AG08395 (cell line): ENCODE measurements at regions not wholly inside any gene's neighbourhood (a gene's known extent, or its start where the extent isn't known, plus 50 kb on each side); places are given as distances from the start of the nearest gene placed in this dataset.
"Not testable (repeated sequence)": the region's sequence is repeated elsewhere in the genome, so short reads cannot be mapped to it uniquely, and the experiment has no call there.

ENCODE experiments used
- DNase-seq: peaks from one replicate; pipeline ENCODE4 v3.0.0; 2012; ENCODE audit warnings: mixed read lengths, low spot score

DNA sequence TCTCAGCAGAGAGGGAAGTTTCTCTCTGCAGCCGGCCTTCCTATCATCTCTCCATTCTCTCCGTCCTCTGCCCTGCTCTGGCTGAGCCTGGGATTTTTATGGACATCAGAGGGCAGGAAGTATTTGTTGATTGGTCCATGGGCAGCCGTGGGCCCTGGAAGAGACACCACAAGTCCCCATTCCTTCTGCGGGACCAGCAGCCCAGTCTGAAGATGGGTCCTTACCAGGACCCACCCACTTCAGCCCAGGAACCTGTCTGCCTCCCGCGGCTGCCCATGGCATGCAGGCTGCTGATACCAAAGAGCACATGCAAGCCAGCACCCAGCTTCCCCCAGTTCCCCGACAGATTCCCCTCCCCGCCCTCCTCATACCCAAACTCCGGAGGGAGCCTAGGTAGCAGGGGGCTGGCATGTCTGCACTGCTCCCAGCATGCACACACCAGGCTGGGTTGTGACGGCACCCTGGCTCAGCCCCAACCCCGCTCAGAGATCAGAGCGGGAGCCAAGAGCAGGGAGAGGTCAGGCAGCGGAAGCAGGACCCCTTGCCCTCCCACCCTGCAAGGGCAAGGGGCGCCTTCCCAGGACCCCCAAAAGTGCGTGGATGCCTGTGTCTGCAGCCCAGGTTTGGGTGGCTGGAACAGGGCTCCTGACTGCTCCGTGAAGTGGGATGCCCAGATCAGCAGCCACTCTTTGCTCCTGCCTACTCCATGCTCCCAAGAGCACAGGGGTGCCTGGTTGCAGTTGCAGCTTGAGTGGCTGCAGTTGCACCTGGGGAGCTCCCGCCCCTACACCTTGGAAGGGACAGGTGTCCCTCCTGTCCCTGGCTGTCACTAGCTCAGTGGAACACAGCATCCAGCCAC is 538.6 kb upstream of the POT1 start:
- DNase-seq, result no peak

DNA sequence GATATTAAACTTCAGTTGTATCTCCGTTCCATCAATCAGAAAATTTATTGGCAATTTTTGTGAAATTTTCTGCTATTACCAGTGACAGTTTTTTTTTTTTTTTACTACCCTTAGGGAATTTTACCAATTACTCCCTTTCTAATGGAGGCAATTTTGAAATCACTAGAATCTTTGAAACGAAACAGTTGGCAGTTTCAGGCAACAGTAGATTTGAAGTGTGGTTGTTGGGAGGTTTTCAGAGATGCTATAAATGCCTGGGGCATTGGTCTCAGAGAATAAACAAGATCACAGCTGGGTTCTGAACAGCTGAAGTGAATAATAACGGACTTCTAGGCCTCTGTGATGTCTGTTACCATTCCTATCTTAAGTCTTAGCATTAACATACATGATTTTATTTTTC is 535.9 kb upstream of the POT1 start:
- DNase-seq, result no peak

DNA sequence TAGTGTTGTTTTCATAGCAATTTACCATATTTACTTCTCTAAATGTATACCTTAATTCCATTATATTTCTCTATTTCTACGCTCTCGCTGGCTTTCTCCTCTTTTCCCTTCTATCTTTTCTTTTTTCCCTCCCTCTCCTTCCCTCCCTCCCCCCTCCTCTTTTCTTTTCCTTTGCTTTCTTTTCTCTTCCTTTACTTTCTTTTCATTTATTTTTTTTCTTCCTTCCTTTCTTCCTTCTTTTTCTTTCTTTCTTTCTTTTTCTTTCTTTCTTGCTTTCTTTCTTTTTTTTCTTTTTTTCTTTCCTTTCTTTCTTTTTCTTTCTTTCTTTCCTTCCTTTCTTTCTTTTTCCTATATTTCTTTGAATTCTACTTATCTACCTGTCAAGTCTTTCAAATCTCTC is 533.0 kb upstream of the POT1 start:
- DNase-seq, result no peak

DNA sequence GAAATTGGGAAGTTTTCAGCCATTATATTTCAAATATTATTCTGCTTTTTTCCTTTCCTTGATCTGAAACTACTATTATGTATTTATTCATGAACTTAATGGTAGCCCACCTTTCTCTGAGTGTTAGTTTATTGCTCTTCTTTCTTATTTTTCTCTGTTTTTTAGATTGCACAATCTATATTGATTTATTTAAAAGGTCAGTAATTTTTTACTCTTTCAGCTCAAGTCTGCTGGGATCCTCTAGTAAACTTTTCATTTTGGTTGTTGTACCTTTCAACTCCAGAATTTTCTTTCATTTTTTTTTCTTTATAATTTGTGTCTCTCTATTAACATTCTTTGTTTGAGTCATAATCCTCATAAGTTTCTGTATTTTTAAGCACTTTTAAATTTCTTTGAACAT is 529.4 kb upstream of the POT1 start:
- DNase-seq, result no peak

DNA sequence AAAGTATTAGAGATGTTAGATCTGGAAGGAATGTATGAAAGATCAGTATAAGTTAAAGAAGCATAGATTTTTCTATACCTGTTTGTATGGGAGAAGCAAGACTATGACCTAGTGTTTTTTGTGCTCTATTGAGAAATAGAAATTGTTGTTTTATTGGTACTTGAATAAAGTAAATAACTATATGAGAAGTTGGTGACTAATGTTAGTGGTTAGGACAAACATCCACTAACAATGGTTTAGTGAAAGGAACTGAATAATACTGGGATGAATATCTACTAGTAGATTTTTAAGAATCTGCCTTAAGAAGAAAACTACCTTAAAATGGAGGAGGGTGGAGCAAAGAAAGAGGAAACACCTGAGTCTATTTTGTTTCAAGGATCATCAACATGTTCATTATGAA is 521.1 kb upstream of the POT1 start:
- no peak for DNase-seq

DNA sequence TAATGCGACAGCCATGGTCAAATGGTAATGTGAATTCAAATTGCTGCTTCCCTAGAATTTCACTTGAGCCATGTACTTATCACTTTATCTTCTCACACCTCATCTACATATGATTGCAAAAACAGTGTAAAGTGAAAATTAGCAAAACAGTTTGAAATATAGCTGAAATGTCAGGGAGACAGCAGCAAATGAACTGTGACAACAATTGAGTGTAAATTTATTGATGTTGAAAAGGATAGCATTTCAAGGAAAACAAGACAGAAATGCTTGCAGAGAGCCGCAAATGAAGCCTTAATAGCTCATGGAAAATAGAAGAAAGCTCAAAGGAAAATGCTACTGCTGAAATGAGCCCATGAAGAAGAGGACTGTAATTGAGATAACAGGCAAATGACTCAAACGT is 516.2 kb upstream of the POT1 start:
- no peak for DNase-seq

DNA sequence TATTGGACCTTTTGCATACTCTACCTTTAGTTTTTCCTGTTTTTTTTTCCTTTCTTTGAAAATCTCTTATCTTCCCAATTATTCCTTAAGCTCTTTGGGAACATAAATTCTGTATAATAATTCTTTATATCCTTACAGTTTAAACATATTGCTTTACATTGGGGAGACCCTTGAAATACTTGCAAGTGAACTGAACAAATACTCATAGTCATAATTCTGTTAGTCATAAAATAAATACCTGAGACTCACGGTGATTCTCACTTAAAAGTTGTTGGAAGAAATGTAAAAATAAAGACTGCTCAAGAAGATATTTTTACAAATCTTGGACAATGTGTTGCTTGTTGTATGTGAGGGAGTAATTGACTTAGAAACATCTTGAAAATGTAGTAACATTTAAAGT is 515.2 kb upstream of the POT1 start:
- no peak for DNase-seq

DNA sequence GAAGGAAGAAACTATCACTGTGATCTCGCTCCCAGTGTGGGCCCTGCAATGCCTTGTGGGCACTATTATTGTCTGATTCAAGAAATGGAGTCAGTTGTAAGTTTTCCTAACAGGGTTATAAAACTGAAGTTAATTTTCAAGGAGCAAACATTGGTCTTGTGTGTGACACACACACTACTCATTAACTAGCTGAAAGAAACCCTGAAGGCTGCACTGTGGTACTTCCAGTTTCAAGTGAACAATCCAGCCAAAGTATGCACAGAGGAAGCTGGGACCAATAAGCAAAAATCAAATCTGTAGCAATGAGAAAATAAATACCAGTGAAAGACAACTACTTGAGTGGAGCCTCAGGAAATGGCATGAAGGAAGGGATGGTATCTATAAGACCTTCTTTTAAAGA is 506.6 kb upstream of the POT1 start:
- no peak for DNase-seq

DNA sequence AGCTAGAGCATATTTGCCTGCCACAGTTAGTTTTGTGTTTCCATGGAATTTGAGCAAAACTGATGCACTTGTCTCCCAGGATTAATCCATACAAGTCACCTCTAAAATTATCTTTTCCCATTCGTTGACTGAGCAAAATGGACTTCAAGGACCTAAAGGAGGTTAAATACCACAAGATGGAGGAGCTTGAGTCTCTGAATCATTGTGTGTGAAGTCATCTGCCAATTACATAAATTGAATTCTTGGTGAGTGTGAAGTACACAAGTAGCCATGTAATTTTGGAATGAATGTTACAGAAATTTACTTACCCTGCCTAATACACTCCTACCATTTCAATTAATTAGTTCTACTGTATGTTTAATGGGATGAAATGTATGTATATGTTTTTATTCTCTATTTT is 501.7 kb upstream of the POT1 start:
- no peak for DNase-seq

DNA sequence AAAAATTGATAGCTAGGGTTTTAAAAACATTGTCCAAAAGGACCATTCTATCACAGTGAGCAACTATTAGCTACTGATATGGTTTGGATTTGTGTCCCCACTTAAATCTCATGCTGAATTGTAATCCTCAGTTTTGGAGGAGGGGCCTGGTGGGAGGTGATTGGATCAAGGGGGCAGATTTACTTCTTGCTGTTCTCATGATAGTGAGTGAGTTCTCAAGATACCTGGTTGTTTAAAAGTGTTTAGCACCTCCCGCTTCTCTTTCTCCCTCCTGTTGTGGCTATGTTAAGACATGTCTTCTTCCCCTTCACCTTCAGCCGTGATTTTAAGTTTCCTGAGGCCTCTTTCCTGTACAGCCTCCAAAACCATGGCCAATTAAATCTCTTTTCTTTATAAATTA is 500.4 kb upstream of the POT1 start:
- DNase-seq, result no peak

DNA sequence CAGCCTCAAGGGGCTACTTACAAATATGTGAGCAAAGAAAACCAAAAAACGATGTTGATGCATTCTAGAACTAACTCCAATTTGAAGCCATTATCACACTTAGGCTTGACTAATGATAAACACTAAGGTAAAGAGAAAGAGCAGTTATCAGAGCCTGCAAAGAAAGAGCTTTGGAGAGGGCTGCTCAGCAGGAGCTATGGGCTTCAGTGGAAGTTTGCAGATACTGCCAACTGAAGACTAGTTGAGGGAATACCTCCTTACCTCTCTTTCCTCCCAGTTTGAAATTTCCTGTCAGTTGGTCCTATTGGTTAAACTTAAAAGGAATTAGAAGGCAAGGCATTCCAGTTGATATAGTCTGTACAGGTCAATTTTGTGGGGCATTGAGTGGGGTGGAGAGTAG is 498.1 kb upstream of the POT1 start:
- no peak for DNase-seq

DNA sequence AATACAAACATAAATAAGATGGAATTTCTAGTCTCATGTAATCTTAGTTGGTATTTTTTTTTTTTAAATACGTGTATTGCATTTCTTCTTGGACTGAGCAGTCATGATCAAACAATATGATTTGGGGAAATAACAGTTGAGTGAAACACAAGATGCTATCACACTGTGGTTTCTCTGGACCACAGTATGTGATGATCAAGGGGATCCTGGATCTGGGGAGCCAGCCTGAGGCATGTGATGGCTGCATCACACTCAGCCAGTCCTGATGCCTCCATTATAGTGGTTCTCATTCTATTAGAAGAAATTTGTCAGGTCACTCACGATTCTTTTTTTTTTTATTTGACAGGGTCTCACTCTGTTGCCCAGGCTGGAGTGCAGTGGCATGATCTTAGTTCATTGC is 495.9 kb upstream of the POT1 start:
- no peak for DNase-seq

DNA sequence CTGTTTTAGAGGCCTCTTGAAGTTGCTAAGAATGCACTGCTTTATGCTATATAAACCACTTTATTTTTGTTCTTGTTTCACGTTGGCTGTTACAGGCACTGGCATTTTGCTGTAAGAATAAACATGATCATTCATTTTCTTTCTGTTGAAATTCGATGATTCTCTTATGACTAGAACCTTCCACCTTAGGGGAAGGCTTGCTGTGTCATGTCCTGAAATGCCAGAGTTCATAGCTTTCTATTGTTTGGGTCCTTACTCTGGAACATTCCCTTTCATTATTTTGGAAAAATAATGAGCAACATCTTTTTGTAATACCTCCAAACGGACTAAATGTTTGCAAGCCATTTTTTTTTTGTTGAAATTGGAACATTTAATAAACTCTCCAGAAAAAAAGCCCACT is 495.1 kb upstream of the POT1 start:
- DNase-seq, result no peak

DNA sequence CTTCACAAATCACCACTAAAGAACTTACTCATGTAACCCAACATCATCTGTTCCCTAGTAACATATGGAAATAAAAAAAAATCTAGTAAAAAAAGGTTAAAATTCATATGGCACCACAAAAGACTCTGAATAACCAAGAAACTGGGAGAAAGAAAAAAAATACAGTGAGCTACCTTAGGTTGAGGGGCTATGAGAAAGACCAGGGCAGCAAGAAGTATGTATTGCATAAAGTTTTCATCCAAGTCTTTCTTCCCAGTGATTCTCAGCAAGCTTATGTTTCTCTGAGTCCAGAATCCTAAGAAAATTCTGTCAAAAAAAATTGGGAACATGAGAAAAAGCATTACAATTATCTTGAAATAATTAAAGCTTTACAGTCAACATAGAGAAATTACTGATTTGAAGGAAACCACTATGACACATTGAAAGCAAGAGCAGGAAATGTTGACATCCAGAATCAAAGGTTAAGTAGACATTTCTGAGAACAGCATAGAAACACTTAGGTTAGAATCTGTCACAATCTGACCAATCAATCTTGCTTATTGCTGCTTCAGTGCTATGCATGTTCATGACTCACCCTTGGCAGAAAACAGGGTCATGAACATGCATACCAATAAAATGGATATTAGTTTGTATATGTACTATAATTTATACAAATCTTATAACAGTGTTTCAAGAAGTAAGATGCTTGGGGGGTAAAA is 494.0 kb upstream of the POT1 start:
- DNase-seq, result no peak

DNA sequence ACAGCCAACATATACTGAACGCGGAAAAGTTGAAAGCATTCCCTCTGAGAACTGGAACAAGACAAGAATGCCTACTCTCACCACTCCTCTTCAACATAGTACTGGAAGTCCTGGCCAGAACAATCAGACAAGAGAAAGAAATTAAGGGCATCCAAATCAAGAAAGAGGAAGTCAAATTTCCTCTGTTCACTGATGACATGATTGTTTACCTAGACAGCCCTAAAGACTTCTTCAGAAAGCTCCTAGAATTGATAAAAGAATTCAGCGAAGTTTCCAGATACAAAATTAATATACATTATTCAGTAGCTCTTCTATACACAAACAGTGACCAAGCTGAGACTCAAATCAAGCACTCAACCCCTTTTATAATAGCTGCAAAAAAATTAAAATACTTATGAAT is 491.8 kb upstream of the POT1 start:
- DNase-seq, result not testable (repeated sequence)

DNA sequence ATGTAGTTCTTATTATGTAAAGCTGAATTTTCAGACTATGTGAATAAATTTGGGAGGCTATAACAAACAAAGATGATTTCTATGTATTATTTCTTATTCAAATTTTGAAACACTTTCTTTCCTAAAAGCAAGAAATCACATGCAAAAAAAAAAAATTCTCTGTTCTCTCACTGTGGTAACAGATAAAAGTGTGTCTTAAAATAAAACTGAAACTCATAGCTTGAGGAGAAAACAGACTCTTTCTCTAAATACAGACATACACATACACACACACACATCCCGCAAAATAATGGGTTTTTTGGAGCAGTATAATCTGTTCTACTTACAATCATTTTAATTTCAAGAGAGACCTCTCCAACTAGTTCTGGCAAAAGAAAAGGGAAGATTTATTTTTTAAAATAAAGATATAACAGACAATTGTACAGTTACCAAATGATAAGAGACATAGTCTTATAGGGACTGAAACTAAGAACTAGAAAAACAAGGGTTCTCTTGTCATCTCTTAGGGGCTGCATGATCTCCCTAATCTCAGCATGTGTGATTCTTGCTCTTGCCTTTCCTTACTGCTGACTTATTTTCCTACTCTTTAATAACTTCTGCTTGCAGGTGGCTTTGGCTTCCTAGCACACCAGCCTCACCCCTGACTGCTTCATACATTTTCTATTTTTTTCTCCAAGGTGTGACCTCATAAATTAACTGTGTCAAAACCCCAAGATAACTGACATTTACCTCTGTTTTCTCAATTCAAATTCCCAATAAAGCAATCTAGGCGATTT is 483.5 kb upstream of the POT1 start:
- DNase-seq, result no peak

DNA sequence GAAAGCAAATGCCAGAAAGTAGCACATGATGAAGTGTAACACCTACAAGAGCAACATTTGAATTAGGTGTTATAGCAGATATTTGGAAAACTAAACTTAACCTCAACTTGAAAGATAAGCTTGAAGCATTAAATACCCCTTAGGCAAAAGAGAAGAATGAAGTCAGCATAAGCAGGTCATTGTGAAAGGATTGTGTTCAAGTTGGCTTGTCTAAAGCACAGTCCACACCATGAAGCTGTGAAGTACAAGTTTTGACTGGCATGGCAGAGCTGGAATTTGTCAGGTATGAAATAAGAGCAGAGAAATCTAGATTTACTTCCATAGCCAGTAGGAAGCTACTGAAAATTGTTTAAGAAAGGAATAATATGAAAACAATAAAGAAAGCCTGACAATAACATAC is 480.3 kb upstream of the POT1 start:
- no peak for DNase-seq

DNA sequence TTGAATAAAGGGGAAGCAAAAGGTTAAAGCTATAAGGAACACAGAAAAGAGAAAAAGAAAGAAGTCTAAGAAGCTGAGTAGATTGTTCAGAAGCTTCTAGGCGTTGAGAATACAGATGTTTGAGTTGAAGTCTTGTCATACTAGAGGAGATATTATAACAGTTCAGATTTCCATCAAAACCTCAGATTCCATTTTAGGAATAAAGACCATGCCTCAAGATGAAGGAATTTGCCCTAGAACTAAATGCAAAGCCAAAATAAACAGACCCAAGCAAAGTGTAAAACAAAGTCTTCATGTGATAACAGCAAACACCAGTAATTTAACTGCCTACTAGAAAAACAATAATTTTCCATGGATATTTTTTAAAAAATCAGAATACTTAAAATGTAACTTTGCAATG is 476.5 kb upstream of the POT1 start:
- DNase-seq, result no peak

DNA sequence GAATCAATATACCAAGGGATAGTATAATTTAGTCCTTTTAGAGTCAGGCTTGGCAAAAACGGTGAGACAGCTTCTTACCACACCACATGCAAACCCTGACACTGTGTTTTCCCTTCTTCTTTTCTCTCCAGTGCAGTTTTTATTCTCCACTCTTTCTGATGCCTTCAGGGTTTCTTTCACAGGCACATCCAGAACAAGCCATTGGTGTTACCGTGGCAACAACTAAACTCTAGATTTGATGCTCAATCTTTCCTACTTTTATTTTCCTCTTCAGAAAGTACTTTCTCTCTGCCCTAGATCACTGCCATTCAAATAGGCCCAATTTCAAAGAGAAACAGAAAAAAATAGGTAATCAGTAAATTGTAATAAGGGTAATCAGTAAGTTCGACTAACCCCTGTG is 469.8 kb upstream of the POT1 start:
- DNase-seq, result no peak

DNA sequence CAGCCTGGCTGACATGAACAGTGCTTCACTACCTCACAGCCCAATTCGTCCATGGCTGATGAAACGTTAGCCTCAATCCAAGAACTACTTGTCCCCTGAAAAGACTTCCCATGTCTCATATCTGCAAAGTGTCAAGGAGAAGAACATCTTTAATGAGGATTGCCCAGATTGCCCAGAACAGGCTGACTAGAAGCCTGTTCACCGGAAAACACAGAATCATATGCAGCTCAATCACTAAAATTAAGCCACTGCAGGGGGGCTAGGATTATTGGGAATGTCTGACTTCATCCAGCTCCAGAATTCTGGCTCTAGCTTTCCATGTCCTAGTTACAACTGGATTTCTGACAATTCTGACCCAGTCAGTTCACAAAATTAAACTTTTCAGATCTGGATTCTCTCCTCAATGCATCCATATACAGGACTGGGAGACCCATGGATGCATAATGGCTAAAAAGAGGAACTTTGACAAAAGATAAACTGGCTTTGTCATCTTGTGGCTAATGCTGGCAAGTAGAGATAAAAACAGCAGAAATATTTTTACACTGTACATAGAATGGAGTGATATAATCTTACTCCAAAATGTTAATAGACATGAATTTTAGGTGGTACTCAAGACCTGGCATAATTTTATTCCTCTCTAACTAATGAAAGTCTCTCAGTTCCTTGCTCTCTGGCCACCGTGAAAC is 467.0 kb upstream of the POT1 start:
- no peak for DNase-seq

DNA sequence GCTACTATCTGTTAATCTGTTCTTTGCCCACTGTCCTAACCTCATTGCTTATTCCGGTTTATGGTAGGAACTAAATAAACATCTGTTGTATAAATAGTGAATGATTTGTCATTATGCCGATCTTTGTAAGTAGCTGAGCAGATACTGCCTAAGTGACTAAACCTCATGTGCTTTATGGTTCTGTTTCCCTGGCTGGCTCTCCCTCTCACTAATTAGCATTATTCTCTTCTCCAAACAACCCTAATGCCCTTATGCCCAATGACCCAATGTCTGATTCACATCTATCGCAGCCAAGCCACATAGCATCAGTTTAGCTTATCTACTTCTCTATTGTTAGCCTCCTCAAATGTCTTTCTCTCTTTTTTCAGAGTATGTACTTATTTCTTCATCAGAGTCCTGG is 462.3 kb upstream of the POT1 start:
- no peak for DNase-seq

DNA sequence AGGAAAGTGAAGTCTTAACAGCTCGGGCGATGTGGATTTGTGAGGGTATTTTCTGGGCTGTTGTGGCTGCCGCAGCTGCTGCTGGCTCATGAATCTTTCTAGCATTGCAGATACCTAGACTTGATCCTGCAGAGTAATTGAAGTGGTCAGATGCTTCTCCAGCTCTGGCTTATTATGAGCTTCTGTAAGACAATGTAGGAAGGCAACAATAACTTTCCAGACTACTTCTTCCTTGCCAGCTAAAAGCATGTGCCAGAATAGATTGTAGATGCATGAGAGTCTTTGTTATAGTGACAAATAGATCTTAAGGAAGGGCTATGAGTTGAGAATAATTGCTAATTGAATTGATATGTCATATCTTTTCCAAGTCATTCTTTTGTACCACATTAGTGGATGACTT is 461.4 kb upstream of the POT1 start:
- no peak for DNase-seq

DNA sequence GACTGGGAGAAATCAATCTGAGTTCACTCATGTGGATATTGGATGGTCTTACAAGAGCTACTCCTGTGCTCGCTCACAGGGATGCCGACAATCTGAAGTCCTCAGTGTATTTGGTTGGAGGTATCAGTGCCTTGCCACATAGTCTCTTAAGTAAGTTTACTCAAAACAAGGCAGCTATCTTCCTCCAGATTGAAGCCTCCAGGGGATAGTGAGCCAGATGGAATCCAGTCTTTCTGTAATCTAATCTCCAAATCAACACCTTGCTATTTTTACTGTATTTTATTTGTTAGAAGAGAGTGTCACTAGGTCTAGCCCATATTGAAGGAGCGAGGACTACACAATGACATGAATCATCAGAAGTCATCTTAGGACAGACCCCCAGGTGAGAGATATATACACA is 456.6 kb upstream of the POT1 start:
- no peak for DNase-seq
